ENCODE measurements at regions not wholly inside any gene's neighbourhood (a gene's known extent, or its start where the extent isn't known, plus 50 kb on each side); places are given as distances from the start of the nearest gene placed in this dataset.
"Not testable (repeated sequence)": the region's sequence is repeated elsewhere in the genome, so short reads cannot be mapped to it uniquely, and the experiment has no call there.

DNA sequence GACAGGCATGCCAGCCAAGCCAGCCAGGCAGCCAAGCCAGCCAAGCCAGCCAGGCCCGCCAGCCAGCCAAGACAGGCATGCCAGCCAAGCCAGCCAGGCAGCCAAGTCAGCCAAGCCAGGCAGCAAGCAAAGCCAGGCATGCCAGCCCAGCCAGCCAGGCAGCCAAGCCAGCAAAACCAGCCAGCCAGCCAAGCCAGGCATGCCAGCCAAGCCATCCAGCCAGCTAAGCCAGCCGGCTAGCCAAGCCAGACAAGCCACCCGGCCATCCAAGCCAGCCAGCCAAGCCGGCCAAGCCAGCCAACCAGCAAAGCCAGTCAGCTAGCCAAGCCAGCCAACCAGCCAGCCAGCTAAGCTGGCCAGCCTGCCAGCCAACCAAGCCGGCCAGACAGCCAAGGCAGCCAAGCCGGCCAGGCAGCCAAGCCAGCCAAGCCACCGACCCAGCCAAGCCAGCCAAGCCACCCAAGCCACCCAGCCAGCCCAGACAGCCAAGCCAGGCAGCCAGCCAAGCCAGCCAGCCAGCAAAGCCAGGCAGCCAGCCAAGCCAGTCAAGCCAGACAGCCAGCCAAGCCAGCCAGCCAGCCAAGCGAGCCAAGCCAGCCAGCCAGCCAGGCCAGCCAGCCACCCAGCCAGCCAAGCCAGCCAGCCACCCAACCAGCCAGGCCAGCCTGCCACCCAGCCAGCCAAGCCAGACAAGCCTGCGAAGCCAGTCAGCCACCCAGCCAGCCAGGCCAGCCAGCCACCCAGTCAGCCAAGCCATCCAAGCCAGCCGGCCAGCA, 332.9 kb upstream of the PLGLB2 start:
- H3K4me3 ChIP-seq (ENCODE audit: low read depth, low read length) = not testable (repeated sequence)

DNA sequence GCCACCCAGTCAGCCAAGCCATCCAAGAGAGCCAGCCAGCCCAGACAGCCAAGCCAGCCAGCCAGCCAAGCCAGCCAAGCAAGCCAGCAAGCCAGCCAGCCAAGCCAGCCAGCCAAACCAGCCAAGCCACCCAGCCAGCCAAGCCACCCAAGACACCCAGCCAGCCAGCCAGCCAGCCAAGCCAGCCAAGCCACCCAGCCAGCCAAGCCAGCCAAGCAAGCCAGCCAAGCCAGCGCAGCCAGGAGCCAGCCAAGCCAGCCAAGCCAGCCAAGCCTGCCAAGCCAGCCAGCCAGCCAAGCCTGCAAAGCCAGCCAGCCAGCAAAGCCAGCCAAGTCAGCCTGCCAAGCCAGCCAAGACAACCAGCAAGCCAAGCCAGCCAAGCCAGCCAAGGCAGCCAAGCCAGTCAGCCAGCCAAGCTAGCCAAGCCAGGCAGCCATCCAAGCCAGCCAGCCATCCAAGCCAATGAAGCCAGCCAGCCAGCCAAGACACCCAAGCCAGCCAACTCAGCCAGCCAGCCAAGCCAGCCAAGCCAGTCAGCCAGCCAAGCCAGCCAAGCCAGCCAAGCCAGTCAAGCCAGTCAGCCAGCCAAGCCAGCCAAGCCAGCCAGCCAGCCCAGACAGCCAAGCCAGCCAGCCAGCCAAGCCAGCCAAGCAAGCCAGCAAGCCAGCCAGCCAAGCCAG, 332.2 kb upstream of the PLGLB2 start:
- not testable (repeated sequence) for H3K4me3 ChIP-seq (ENCODE audit: low read depth, low read length)

DNA sequence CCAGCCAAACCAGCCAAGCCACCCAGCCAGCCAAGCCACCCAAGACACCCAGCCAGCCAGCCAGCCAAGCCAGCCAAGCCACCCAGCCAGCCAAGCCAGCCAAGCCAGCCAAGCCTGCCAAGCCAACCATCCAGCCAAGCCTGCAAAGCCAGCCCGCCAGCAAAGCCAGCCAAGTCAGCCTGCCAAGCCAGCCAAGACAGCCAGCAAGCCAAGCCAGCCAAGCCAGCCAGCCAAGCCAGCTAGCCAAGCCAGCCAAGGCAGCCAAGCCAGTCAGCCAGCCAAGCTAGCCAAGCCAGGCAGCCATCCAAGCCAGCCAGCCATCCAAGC, 331.7 kb upstream of the PLGLB2 start:
- H3K4me3 ChIP-seq (ENCODE audit: low read depth, low read length) = not testable (repeated sequence)

DNA sequence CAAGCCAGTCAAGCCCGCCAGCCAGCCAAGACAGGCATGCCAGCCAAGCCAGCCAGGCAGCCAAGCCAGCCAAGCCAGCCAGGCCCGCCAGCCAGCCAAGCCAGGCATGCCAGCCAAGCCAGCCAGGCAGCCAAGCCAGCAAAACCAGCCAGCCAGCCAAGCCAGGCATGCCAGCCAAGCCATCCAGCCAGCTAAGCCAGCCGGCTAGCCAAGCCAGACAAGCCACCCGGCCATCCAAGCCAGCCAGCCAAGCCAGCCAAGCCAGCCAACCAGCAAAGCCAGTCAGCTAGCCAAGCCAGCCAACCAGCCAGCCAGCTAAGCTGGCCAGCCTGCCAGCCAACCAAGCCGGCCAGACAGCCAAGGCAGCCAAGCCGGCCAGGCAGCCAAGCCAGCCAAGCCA, 330.7 kb upstream of the PLGLB2 start:
- H3K4me3 ChIP-seq (ENCODE audit: low read depth, low read length) = not testable (repeated sequence)

DNA sequence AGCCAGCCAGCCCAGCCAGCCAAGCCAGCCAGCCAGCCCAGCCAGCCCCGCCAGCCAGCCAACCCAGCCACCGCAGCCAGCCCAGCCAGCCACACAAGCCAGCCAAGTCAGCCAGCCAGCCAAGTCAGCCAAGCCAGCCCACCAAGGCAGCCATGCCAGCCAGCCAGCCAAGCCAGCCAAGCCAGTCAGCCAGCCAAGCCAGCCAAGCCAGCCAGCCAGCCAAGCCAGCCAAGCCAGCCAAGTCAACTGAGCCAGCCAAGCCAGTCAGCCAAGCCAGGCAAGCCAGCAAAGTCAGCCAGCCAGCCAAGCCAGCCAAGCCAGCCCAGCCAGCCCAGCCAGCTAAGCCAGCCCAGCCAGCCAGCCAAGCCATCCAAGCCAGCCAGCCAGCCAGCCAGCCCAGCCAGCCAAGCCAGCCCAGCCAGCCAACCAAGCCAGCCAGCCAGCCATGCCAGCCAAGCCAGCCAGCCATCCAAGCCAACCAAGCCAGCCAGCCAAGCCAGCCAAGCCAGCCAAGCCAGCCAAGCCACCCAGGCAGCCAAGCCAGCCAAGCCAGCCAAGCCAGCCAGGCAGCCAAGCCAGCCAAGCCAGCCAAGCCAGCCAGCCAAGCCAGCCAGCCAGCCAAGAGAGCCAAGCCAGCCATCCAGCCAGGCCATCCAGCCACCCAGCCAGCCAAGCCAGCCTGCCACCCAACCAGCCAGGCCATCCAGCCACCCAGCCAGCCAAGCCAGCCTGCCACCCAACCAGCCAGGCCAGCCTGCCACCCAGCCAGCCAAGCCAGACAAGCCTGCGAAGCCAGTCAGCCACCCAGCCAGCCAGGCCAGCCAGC, 329.9 kb upstream of the PLGLB2 start:
- not testable (repeated sequence) for H3K4me3 ChIP-seq (ENCODE audit: low read depth, low read length)

DNA sequence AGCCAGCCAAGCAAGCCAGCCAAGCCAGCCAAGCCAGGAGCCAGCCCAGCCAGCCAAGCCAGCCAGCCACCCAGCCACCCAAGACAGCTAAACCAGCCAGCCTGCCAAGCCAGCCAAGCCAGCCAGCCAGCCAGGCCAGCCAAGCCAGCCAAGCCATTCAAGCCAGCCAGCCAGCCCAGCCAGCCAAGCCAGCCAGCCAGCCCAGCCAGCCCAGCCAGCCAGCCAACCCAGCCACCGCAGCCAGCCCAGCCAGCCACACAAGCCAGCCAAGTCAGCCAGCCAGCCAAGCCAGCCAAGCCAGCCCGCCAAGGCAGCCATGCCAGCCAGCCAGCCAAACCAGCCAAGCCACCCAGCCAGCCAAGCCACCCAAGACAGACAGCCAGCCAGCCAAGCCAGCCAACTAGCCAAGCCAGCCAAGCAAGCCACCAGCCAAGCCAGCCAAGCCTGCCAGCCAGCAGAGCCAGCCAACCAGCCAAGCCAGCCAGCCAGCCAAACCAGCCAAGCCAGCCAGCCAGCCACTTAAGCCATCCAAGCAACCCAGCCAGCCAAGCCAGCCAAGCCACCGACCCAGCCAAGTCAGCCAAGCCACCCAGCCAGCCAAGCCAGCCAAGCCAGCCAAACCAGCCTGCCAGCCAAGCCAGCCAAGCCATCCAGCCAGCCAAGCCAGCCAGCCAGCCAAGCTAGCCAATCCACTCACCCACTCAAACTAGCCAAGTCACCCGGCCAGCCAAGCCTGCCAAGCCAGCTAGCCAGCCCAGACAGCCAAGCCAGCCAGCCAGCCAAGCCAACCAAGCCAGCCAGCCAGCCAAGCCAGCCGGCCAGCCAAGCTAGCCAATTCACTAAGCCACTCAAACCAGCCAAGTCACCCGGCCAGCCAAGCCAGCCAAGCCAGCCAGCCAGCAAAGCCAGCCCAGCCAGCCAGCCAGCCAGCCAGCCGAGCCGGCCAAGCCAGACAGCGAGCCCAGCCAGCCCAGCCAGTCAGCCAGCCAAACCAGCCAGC, 328.8 kb upstream of the PLGLB2 start:
- not testable (repeated sequence) for H3K4me3 ChIP-seq (ENCODE audit: low read depth, low read length)

DNA sequence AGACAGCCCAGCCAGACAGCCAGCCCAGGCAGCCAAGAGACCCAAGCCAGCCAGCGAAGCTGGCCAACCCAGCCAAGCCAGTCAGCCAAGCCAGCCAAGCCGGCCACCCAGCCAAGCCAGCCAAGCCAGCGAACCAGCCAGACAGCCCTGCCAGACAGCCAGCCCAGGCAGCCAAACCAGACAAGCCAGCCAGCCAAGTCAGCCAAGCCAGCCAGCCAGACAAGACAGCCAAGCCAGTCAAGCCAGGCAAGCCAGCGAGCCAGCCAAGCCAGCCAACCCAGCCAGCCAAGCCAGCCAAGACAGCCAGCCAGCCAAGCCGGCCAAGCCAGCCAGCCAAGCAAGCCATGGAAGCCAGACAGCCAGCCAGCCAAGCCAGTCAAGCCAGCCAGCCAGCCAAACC, 327.9 kb upstream of the PLGLB2 start:
- H3K4me3 ChIP-seq (ENCODE audit: low read depth, low read length) = not testable (repeated sequence)

DNA sequence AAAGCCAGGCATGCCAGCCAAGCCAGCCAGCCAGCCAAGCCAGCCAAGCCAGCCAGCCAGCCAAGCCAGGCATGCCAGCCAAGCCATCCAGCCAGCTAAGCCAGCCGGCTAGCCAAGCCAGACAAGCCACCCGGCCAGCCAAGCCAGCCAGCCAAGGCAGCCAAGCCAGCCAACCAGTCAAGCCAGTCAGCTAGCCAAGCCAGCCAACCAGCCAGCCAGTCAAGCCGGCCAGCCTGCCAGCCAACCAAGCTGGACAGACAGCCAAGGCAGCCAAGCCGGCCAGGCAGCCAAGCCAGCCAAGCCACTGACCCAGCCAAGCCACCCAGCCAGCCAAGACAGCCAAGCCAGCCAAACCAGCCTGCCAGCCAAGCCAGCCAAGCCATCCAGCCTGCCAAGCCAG, 326.9 kb upstream of the PLGLB2 start:
- not testable (repeated sequence) for H3K4me3 ChIP-seq (ENCODE audit: low read depth, low read length)

DNA sequence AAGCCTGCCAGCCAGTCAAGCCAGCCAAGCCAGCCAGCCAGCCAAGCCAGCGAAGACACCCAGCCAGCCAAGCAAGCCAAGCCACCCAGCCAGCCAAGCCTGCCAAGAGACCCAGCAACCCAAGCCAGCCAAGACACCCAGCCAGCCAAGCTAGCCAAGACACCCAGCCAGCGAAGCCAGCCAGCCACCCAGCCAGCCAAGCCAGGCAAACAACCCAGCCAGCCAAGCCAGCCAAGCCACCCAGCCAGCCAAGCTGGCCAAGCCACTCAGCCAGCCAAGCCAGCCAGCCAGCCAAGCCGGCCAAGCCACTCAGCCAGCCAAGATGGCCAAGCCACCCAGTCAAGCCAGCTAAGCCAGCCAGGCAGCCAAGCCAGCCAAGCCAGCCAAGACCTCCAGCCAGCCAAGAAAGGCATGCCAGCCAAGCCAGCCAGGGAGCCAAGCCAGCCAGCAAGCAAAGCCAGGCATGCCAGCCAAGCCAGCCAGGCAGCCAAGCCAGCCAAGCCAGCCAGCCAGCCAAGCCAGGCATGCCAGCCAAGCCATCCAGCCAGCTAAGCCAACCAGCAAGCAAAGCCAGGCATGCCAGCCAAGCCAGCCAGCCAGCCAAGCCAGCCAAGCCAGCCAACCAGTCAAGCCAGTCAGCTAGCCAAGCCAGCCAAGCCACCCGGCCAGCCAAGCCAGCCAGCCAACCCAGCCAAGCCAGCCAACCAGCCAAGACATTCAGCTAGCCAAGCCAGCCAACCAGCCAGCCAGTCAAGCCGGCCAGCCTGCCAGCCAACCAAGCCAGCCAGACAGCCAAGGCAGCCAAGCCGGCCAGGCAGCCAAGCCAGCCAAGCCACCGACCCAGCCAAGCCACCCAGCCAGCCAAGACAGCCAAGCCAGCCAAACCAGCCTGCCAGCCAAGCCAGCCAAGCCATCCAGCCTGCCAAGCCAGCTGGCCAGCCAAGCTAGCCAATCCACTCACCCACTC, 323.8 kb upstream of the PLGLB2 start:
- not testable (repeated sequence) for H3K4me3 ChIP-seq (ENCODE audit: low read depth, low read length)

DNA sequence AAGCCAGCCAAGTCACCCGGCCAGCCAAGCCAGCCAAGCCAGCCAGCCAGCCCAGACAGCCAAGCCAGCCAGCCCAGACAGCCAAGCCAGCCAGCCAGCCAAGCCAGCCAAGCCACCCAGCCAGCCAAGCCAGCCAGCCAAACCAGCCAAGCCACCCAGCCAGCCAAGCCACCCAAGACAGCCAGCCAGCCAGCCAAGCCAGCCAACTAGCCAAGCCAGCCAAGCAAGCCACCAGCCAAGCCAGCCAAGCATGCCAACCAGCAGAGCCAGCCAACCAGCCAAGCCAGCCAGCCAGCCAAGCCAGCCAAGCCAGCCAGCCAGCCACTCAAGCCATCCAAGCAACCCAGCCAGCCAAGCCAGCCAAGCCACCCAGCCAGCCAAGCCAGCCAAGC, 323.1 kb upstream of the PLGLB2 start:
- not testable (repeated sequence) for H3K4me3 ChIP-seq (ENCODE audit: low read depth, low read length)

DNA sequence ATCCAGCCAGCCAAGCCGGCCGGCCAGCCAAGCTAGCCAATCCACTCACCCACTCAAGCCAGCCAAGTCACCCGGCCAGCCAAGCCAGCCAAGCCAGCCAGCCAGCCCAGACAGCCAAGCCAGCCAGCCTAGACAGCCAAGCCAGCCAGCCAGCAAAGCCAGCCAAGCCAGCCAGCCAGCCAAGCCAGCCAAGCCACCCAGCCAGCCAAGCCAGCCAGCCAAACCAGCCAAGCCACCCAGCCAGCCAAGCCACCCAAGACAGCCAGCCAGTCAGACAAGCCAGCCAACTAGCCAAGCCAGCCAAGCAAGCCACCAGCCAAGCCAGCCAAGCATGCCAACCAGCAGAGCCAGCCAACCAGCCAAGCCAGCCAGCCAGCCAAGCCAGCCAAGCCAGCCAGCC, 322.7 kb upstream of the PLGLB2 start:
- not testable (repeated sequence) for H3K4me3 ChIP-seq (ENCODE audit: low read depth, low read length)

DNA sequence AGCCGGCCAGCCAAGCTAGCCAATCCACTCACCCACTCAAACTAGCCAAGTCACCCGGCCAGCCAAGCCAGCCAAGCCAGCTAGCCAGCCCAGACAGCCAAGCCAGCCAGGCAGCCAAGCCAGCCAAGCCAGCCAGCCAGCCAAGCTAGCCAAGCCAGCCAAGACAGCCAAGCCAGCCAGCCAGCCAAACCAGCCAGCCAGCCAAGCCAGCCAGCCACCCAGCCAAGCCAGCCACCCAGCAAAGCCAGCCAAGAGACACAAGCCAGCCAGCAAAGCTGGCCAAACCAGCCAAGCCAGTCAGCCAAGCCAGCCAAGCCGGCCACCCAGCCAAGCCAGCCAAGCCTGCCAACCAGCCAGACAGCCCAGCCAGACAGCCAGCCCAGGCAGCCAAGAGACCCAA, 322.2 kb upstream of the PLGLB2 start:
- H3K4me3 ChIP-seq (ENCODE audit: low read depth, low read length) = not testable (repeated sequence)

DNA sequence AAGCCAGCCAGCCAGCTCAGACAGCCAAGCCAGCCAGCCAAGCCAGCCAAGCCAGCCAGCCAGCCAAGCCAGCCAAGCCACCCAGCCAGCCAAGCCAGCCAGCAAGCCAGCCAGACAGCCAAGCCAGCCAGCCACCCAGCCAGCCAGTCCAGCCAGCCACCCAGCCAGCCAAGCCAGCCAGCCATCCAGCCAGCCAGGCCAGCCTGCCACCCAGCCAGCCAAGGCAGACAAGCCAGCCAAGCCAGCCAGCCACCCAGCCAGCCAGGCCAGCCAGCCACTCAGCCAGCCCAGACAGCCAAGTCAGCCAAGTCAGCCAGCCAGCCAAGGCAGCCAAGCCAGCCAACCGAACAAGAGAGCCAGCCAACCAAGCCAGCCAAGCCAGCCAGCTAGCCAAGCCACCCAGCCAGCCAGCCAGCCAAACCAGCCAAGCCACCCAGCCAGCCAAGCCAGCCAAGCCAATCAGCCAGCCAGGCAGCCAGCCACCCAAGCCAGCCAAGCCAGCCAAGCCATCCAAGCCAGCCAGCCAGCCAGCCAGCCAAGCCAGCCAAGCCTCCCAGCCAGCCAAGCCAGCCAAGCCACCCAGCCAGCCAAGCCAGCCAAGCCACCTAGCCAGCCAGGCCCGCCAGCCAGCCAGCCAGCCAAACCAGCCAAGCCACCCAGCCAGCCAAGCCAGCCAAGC, 319.3 kb upstream of the PLGLB2 start:
- not testable (repeated sequence) for H3K4me3 ChIP-seq (ENCODE audit: low read depth, low read length)

DNA sequence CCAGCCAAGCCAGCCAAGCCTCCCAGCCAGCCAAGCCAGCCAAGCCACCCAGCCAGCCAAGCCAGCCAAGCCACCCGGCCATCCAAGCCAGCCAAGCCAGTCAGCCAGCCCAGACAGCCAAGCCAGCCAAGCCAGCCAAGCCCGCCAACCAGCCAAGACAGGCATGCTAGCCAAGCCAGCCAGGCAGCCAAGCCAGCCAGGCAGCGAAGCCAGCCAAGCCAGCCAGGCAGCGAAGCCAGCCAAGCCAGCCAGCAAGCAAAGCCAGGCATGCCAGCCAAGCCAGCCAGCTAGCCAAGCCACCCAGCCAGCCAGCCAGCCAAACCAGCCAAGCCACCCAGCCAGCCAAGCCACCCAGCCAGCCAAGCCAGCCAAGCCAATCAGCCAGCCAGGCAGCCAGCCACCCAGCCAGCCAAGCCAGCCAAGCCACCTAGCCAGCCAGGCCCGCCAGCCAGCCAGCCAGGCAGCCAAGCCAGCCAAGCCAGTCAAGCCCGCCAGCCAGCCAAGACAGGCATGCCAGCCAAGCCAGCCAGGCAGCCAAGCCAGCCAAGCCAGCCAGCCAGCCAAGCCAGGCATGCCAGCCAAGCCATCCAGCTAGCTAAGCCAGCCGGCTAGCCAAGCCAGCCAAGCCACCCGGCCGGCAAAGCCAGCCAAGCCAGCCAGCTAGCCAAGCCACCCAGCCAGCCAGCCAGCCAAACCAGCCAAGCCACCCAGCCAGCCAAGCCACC, 318.5 kb upstream of the PLGLB2 start:
- not testable (repeated sequence) for H3K4me3 ChIP-seq (ENCODE audit: low read depth, low read length)

DNA sequence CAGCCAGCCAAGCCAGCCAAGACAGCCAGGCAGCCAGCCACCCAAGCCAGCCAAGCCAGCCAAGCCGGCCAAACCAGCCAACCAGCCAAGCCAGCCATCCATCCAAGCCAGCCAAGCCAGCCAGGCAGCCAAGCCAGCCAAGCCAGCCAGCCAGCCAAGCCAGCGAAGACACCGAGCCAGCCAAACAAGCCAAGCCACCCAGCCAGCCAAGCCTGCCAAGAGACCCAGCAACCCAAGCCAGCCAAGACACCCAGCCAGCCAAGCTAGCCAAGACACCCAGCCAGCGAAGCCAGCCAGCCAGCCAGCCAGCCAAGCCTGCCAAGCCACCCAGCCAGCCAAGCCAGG, 318.0 kb upstream of the PLGLB2 start:
- H3K4me3 ChIP-seq (ENCODE audit: low read depth, low read length) = not testable (repeated sequence)

DNA sequence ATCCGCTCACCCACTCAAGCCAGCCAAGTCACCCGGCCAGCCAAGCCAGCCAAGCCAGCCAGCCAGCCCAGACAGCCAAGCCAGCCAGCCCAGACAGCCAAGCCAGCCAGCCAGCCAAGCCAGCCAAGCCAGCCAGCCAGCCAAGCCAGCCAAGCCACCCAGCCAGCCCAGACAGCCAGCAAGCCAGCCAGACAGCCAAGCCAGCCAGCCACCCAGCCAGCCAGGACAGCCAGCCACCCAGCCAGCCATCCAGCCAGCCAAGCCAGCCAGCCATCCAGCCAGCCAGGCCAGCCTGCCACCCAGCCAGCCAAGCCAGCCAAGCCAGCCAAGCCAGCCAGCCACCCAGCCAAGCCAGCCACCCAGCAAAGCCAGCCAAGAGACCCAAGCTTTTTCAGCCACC, 316.8 kb upstream of the PLGLB2 start:
- not testable (repeated sequence) for H3K4me3 ChIP-seq (ENCODE audit: low read depth, low read length)

DNA sequence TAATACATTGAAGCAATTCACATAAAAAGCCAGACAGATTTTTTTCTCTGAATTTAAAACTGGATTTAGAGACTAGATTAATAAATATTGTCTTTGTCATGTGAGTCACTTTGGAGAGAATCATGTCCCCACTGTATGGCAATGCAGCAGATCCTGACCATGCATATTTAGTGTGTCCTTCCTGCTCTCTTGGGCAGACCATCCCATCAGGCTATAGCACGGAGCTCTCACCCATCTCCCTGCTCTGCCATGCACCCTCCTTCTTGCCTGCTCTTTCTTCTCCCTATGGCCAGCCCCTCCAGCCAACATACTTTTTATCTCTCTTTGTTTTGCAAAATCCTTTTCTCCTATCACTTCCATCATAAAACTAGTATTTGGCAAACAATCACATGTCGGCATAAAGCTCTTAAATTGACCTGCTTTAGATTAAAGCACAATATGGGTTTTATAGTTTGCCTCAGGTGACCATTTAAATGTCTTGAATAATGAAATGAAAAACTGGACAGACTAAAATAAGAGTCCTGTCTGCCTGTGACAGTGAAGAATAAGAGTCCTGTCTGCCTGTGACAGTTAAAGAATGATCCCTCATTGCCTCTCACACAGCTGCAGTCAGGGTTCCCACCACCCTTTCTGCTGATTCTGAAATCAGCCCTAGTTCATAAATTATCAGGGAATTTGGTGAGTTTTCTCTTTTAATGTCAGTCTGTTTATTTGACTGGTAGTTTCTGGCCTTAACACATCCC, 315.0 kb upstream of the PLGLB2 start:
- not testable (repeated sequence) for H3K4me3 ChIP-seq (ENCODE audit: low read depth, low read length)

Data from GM12875 (cell line).